Thyroid gland (tissue), 4 donors: ENCODE measurements at regions not wholly inside any gene's neighbourhood (a gene's known extent, or its start where the extent isn't known, plus 50 kb on each side); places are given as distances from the start of the nearest gene placed in this dataset.

Experiments
- POLR2A ChIP-seq, 2 donors: fragments of 450-650 bp; IDR thresholded peaks; one replicate each; pipeline ENCODE4 v1.6.1; 2017; ENCODE audit warnings: antibody characterized with exemption in 2 of 2, mild to moderate bottlenecking in 2 of 2, moderate library complexity in 1 of 2
- TF ChIP-seq, protein P1 (sequence below), 6 experiments: fragments of 200-600 bp in 3 of 6; fragments of 450-650 bp in 3 of 6; sonication (generic) in 3 of 6; IDR thresholded peaks; one replicate each; pipeline ENCODE4 v1.5.1; 2016 to 2019; ENCODE audit warnings: antibody characterized with exemption in 6 of 6, mild to moderate bottlenecking in 2 of 6, inconsistent platforms in 1 of 6, moderate library complexity in 1 of 6

GRCh38 chr11:119547511-119547910 lies 124.5 kb upstream of the THY1 start:
- TF ChIP-seq, protein P1, sequence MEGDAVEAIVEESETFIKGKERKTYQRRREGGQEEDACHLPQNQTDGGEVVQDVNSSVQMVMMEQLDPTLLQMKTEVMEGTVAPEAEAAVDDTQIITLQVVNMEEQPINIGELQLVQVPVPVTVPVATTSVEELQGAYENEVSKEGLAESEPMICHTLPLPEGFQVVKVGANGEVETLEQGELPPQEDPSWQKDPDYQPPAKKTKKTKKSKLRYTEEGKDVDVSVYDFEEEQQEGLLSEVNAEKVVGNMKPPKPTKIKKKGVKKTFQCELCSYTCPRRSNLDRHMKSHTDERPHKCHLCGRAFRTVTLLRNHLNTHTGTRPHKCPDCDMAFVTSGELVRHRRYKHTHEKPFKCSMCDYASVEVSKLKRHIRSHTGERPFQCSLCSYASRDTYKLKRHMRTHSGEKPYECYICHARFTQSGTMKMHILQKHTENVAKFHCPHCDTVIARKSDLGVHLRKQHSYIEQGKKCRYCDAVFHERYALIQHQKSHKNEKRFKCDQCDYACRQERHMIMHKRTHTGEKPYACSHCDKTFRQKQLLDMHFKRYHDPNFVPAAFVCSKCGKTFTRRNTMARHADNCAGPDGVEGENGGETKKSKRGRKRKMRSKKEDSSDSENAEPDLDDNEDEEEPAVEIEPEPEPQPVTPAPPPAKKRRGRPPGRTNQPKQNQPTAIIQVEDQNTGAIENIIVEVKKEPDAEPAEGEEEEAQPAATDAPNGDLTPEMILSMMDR (IDR thresholded peaks at IDR 0.05), result no peak
- no peak for TF ChIP-seq POLR2A (IDR thresholded peaks at IDR 0.05)
